ENCODE measurements at regions not wholly inside any gene's neighbourhood (a gene's known extent, or its start where the extent isn't known, plus 50 kb on each side); places are given as distances from the start of the nearest gene placed in this dataset.

DNA sequence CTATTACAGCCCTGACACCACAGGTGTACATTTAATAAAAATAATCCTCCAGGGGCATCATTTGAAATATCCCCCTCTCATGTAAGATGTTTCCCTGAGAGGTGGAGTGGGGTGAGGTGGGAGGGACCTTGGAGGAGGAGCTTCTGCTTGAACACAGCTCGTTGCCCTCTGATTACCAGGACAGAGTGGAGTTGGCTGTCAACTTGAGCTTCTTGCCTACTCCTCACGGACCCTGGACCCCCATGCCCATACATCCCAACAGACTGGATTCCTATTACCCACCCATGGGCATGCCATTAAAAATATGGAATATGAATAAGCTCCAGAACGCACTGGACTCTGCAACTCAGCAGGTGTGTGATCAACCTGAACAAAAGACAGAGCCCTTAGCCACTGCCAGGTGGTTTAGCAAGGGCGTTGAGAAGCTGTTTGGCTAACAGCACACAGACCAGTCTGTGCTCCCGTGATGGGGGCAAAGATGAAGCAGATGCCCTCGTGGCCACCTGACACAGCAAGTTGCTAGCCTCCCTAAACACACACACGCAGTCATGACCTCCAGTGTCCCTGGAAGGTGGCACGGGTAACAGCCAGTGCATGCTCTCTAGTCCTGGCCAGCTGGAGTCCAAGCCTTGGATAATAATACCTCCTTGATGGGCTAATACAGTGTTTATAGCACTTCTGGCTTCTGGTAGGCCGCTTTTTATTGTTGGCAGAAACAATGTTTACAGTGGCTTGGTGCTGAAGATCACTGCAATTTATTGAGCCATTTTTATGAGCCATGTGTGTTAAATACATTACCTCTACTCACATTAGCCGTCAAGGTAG, 155.0 kb downstream of the TOMM20 start:
- Mint-ChIP-seq H3K27ac (peak overlapping the region; percentile 44), H3K4me3 (no peak overlapping the region), H3K9me3 (no peaks in the 10 kb centered on the region), H3K4me1 (peaks cover 100% of the 10 kb centered on the region), H3K27me3 (ENCODE audit: low read depth, poor library complexity) (peaks cover 3% of the 10 kb centered on the region), H3K36me3 (ENCODE audit: low read depth) (no peaks in the 10 kb centered on the region)
- TF ChIP-seq, protein P1, sequence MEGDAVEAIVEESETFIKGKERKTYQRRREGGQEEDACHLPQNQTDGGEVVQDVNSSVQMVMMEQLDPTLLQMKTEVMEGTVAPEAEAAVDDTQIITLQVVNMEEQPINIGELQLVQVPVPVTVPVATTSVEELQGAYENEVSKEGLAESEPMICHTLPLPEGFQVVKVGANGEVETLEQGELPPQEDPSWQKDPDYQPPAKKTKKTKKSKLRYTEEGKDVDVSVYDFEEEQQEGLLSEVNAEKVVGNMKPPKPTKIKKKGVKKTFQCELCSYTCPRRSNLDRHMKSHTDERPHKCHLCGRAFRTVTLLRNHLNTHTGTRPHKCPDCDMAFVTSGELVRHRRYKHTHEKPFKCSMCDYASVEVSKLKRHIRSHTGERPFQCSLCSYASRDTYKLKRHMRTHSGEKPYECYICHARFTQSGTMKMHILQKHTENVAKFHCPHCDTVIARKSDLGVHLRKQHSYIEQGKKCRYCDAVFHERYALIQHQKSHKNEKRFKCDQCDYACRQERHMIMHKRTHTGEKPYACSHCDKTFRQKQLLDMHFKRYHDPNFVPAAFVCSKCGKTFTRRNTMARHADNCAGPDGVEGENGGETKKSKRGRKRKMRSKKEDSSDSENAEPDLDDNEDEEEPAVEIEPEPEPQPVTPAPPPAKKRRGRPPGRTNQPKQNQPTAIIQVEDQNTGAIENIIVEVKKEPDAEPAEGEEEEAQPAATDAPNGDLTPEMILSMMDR (IDR thresholded peaks at IDR 0.05), result no peak
- no peak for DNase-seq

DNA sequence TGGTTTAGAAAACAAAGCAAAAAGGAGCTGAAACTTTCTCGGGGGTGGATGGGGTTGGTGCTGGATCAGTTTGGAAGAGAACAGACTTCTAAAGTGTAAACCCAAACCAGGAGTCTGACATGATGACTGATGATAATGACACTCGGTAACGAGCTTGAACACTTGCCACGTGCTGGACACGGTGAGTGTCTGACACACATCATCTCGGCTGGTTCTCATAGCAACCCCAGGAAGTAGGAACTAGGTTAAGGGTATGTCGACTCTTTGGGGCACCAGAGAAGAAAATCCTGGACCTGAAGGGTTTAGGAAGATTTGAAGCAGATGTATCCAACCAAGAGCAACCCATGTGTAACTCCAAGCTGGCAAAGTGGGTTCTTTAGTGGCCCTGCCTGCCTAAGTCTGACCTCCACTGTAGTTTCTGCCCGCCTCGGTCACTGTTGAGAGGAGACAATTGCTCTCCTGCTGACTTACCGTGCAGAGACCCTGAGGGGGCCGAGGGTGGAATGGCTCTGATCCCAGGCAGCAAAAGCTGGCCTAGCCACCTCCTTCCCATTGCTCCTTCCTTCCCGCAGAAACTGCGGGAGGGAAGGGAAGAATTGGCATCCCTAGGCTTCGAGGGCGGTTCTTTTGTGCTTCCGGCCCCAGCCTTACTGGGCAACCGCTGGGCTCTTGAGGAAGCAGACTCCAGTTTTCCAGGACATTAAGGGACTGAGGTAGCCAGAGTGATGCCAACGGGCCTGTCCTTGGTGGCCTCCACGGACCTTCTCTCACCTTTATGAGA, 156.0 kb downstream of the TOMM20 start:
- Mint-ChIP-seq H3K36me3 (ENCODE audit: low read depth) (no peaks in the 10 kb centered on the region), H3K27me3 (ENCODE audit: low read depth, poor library complexity) (peaks cover 3% of the 10 kb centered on the region), H3K4me1 (peaks cover 93% of the 10 kb centered on the region), H3K9me3 (no peaks in the 10 kb centered on the region), H3K4me3 (peak overlapping the region; percentile 6), H3K27ac (peak overlapping the region; percentile 99)
- TF ChIP-seq, protein P1 (IDR thresholded peaks at IDR 0.05), result no peak
- no peak for DNase-seq

DNA sequence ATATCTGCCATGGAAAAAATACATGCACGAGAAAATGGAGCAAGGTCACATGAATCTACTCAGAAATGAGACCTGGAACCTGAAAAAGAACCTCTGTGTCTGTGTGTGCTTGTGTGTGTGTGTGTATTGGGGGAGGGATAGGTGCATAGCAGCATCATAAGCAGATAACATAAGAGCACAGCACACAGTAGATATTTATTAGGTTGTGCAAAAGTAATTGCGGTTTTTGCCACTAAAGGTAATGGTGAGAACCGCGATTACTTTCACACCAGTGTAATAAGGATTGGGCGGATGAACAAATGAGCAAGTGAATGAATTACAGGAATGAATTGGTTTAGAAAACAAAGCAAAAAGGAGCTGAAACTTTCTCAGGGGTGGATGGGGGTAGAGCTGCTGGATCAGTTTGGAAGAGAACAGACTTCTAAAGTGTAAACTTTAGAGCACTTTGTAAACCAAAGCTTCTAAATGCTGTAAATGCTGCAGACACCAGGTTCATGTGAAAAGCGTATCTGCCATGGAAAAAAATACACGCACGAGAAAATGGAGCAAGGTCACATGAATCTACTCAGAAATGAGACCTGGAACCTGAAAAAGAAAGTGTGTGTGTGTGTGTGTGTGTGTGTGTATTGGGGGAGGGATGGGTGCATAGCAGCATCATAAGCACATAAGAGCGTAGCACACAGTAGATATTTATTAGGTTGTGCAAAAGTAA, 156.9 kb downstream of the TOMM20 start:
- Mint-ChIP-seq H3K27me3 (ENCODE audit: low read depth, poor library complexity) (peaks cover 3% of the 10 kb centered on the region), H3K4me1 (peaks cover 85% of the 10 kb centered on the region), H3K9me3 (no peaks in the 10 kb centered on the region), H3K36me3 (ENCODE audit: low read depth) (no peaks in the 10 kb centered on the region), H3K4me3 (peak overlapping the region; percentile 6), H3K27ac (peak overlapping the region; percentile 99)
- TF ChIP-seq, protein P1 (IDR thresholded peaks at IDR 0.05), result no peak
- DNase-seq, result no peak

DNA sequence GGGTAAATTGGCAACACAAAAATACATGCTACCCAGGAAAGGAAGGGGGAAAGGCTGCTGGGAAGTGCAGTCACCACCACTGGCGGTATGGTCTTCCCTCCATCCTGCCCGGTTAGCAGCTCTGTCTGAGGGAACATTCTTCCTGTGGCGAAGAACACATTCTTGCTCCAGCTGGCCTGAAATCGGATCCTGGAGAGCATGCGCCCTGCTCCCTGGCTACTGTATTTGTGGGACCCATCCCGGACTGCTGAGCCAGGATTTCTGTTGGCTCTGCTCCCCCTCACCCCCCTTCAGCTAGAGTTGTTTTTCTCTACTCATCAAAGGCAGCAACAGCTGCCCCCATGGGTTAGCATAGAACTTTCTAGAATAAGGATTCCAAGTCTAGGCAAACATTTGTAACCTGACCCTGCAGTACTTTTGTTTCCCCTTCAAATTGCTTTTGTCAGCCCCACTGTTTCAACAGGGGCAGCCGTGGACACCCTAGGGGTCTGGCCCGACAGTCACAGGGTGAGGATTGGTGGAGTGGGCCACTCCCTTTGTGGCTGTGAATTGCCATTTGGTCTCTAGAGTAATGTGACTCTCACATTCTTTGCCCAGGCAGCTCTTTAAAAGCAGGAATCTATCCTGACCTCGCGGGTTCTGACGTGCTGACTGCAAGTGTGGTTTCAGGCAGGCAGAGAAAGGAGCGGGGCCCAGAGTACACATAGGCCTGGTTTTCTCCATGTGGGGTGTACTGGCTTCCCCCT, 157.7 kb downstream of the TOMM20 start:
- peak; percentile 74 for DNase-seq
- Mint-ChIP-seq H3K36me3 (ENCODE audit: low read depth) (no peaks in the 10 kb centered on the region), H3K4me1 (peaks cover 82% of the 10 kb centered on the region)

DNA sequence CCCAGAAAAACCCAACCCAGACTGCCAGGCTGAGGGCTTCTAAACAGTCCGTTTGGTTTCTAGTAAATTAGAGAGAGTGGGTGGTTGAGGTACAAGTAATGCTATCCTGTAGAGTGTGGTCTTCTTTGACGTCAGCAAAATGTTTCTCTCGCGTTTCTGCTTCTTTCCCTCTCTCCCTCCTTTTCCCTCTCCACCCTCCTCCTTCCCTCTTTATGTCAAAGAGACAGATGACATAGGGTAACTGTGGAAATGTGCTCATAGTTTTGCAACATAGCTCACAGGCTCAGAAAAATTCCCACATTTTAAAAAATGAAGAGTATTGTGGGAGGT, 158.3 kb downstream of the TOMM20 start:
- Mint-ChIP-seq H3K9me3 (no peaks in the 10 kb centered on the region), H3K27ac (peak overlapping the region; percentile 99), H3K27me3 (ENCODE audit: low read depth, poor library complexity) (peaks cover 3% of the 10 kb centered on the region), H3K4me1 (peaks cover 80% of the 10 kb centered on the region), H3K36me3 (ENCODE audit: low read depth) (no peaks in the 10 kb centered on the region), H3K4me3 (peak overlapping the region; percentile 55)
- no peak for DNase-seq
- TF ChIP-seq, protein P1 (IDR thresholded peaks at IDR 0.05), result no peak

More for the DNA sequence above, 157.7 kb downstream of the TOMM20 start:
- Mint-ChIP-seq H3K27ac (peak overlapping the region; percentile 99), H3K4me3 (peak overlapping the region; percentile 55), H3K27me3 (ENCODE audit: low read depth, poor library complexity) (peaks cover 3% of the 10 kb centered on the region), H3K9me3 (no peaks in the 10 kb centered on the region)
- TF ChIP-seq, protein P1 (IDR thresholded peaks at IDR 0.05), result no peak

Data from nephron progenitor cell (in vitro differentiated cells).